ENCODE measurements at regions not wholly inside any gene's neighbourhood (a gene's known extent, or its start where the extent isn't known, plus 50 kb on each side); places are given as distances from the start of the nearest gene placed in this dataset.
"Not testable (repeated sequence)": the region's sequence is repeated elsewhere in the genome, so short reads cannot be mapped to it uniquely, and the experiment has no call there.

DNA sequence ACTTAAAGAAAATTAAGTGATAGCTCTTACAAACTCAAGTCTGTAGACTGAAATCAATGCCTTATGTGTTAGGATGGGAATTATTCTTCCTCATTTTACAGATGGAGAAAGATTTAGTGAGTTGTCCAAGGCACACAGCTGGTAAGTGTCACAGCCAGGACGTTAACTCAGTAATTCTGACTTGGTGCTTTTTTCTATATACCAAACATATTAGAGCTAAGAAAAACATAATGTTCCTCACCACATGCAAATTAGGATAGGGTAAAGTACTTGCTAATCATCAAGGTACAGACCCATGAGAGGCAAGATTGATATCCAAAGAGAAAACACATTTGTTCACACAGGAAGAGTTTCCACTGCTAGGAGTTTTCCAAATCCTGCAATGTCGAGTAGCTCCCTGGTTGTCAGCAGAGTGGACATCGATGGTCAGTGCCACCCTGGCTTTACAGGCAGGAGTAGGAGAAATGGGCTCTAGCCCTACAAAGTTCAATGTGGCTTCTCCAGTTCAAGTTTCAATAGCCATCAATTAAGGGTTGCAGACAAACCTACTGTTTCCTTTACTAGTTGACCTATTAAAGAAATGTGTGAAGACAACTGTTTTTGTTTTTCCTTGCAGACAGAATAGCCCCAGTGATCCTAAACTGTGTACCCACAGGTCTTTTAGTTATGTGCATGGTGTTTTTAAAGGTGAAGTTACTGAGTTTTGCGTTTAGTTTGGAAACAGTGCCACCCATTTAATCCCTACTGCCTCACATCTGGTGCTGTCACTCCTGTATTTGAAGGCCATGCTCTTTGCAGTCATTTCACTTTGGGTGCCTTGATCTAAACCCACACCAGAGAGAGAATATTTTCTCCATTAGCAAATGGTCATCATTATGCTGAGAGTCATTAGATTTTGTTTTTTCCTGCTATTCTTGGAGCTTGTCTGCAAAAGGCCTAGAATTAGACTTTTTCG, 460.8 kb upstream of the SMARCA2 start:
- Histone ChIP-seq H3K27ac (no peak overlapping the region), H3K27me3 (no peaks in the 10 kb centered on the region), H3K36me3 (no peaks in the 10 kb centered on the region), H3K9me3 (no peaks in the 10 kb centered on the region), H3K4me1 (no peaks in the 10 kb centered on the region), H3K4me3 (no peak overlapping the region)
- no peak for DNase-seq
- 47 to 69% methylated on average over 3 to 5 of the region's 5 CpGs for WGBS, 2 donors (ENCODE audit: low coverage in 1 of 2)
- in situ Hi-C loops (cut with MboI; ENCODE audit: low pct_ligation_motif_present in 1 of 4, low pct_unique_long_range_greater_than_20kb in 1 of 4, low sequenced_read_pairs in 3 of 4) (no loop called here), intact Hi-C loops (cut with DNase I; ENCODE audit: low total_unique reads) (no loop called here)
- no peak for TF ChIP-seq EP300 (IDR thresholded peaks at IDR 0.05; ENCODE audit: low read depth)
- TF ChIP-seq, protein P1, sequence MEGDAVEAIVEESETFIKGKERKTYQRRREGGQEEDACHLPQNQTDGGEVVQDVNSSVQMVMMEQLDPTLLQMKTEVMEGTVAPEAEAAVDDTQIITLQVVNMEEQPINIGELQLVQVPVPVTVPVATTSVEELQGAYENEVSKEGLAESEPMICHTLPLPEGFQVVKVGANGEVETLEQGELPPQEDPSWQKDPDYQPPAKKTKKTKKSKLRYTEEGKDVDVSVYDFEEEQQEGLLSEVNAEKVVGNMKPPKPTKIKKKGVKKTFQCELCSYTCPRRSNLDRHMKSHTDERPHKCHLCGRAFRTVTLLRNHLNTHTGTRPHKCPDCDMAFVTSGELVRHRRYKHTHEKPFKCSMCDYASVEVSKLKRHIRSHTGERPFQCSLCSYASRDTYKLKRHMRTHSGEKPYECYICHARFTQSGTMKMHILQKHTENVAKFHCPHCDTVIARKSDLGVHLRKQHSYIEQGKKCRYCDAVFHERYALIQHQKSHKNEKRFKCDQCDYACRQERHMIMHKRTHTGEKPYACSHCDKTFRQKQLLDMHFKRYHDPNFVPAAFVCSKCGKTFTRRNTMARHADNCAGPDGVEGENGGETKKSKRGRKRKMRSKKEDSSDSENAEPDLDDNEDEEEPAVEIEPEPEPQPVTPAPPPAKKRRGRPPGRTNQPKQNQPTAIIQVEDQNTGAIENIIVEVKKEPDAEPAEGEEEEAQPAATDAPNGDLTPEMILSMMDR (IDR thresholded peaks at IDR 0.05) = no peak
- TF ChIP-seq POLR2A (IDR thresholded peaks at IDR 0.05) = no peak
- no peak for TF ChIP-seq POLR2AphosphoS5 (IDR thresholded peaks at IDR 0.05)

DNA sequence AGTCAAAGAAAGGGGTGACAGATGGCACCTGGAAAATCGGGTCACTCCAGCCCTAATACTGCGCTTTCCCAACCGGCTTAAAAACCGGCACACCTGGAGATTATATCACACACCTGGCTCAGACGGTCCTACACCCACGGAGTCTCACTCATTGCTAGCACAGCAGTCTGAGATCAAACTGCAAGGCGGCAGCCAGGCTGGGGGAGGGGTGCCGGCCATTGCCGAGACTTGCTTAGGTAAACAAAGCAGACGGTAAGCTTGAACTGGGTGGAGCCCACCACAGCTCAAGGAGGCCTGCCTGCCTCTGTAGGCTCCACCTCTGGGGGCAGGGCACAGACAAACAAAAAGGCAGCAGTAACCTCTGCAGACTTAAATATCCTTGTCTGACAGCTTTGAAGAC, 456.5 kb upstream of the SMARCA2 start:
- 86 to 93% methylated on average over 8 to 10 of the region's 10 CpGs for WGBS, 2 donors (ENCODE audit: low coverage in 1 of 2)
- intact Hi-C loops (cut with DNase I; ENCODE audit: low total_unique reads); H3K27ac ChIP-seq; H3K4me3 ChIP-seq; H3K27me3 ChIP-seq; in situ Hi-C loops (cut with MboI; ENCODE audit: low pct_ligation_motif_present in 1 of 4, low pct_unique_long_range_greater_than_20kb in 1 of 4, low sequenced_read_pairs in 3 of 4); DNase-seq; H3K4me1 ChIP-seq; H3K36me3 ChIP-seq; H3K9me3 ChIP-seq: not testable (repeated sequence)

DNA sequence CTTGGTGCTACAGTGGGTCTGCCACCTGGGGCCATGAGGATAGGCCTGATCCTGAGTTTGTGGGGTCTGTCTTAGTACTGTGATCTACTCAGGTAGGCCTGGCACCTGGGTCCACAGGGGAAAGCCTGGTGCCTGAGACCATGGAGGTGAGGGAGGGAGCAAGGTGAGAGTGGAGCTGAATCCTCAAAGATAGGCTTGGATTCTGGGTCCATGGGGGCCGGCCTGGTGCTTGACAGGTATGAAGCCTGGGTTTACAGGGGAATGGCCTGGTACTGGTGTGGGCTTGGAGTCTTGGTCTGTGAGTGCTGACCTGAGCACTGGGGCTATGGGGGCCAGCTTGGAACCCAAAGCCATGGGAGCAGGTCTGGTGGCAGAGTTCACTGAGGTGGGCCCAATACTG, 439.2 kb upstream of the SMARCA2 start:
- WGBS, 2 donors (ENCODE audit: low coverage in 1 of 2) = 83% methylated on average over 1 of the region's 1 CpG; no CpG with 5 or more reads in 1 of the 2 donors
- Histone ChIP-seq H3K27ac (no peak overlapping the region), H3K4me1 (no peaks in the 10 kb centered on the region), H3K4me3 (no peak overlapping the region), H3K36me3 (no peaks in the 10 kb centered on the region), H3K27me3 (no peaks in the 10 kb centered on the region), H3K9me3 (no peaks in the 10 kb centered on the region)
- DNase-seq = no peak
- in situ Hi-C loops (cut with MboI; ENCODE audit: low pct_ligation_motif_present in 1 of 4, low pct_unique_long_range_greater_than_20kb in 1 of 4, low sequenced_read_pairs in 3 of 4) (no loop called here), intact Hi-C loops (cut with DNase I; ENCODE audit: low total_unique reads) (no loop called here)
- TF ChIP-seq, protein P1 (IDR thresholded peaks at IDR 0.05) = no peak
- TF ChIP-seq POLR2AphosphoS5 (IDR thresholded peaks at IDR 0.05) (no peak), POLR2A (IDR thresholded peaks at IDR 0.05) (no peak), EP300 (IDR thresholded peaks at IDR 0.05; ENCODE audit: low read depth) (no peak)

DNA sequence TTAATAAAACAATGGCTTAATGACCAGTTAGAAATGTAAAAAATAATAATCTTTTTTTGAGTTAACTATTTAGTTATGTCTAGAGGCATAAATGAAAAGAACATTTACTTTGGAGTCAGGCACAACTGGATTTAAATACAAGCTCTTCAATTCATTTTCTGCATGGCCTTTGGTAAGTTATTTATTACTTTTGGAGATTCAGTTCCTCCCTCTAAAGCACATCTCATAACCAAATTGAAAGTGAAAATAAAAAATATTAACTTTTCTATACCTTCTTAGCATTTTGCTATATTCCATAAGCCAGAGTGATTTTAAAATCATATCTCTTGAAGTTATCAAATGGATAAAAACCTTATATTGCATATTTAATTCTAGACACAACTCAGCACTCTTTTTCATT, 434.9 kb upstream of the SMARCA2 start:
- DNase-seq = no peak
- TF ChIP-seq POLR2A (IDR thresholded peaks at IDR 0.05) = no peak
- no peak for TF ChIP-seq EP300 (IDR thresholded peaks at IDR 0.05; ENCODE audit: low read depth)
- TF ChIP-seq POLR2AphosphoS5 (IDR thresholded peaks at IDR 0.05) = no peak
- TF ChIP-seq, protein P1 (IDR thresholded peaks at IDR 0.05) = no peak

DNA sequence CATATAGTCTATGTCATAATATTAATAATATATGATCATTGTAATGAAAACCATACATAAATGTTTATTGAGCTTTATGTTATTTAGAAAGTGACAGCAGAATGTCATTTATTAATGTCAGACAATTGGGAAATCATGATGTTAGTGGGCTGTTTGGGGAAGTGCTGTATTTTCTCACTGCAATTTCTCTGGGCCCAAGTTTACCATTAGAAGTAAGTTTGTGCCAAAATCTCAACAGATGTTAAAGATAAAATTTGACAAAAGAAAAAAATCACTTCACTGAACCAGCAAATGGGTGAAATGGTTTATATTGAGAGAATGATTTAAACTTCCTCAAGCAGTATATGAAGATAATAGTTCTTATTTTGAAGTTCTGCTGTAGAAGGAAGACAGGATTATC, 433.2 kb upstream of the SMARCA2 start:
- DNase-seq = no peak
- no peak overlapping the region for H3K4me3 ChIP-seq
- intact Hi-C loops (cut with DNase I; ENCODE audit: low total_unique reads) = no loop called here
- in situ Hi-C loops (cut with MboI; ENCODE audit: low pct_ligation_motif_present in 1 of 4, low pct_unique_long_range_greater_than_20kb in 1 of 4, low sequenced_read_pairs in 3 of 4) = no loop called here
- H3K27me3 ChIP-seq = no peaks in the 10 kb centered on the region
- no peaks in the 10 kb centered on the region for H3K9me3 ChIP-seq
- H3K27ac ChIP-seq = no peak overlapping the region
- no peaks in the 10 kb centered on the region for H3K4me1 ChIP-seq
- TF ChIP-seq POLR2AphosphoS5 (IDR thresholded peaks at IDR 0.05) (no peak), EP300 (IDR thresholded peaks at IDR 0.05; ENCODE audit: low read depth) (no peak), POLR2A (IDR thresholded peaks at IDR 0.05) (no peak)
- TF ChIP-seq, protein P1 (IDR thresholded peaks at IDR 0.05) = no peak
- no peaks in the 10 kb centered on the region for H3K36me3 ChIP-seq

More for the DNA sequence above, 434.9 kb upstream of the SMARCA2 start:
- in situ Hi-C loops (cut with MboI; ENCODE audit: low pct_ligation_motif_present in 1 of 4, low pct_unique_long_range_greater_than_20kb in 1 of 4, low sequenced_read_pairs in 3 of 4) = no loop called here
- Histone ChIP-seq H3K4me3 (no peak overlapping the region), H3K9me3 (no peaks in the 10 kb centered on the region), H3K4me1 (no peaks in the 10 kb centered on the region), H3K36me3 (no peaks in the 10 kb centered on the region), H3K27me3 (no peaks in the 10 kb centered on the region), H3K27ac (no peak overlapping the region)
- intact Hi-C loops (cut with DNase I; ENCODE audit: low total_unique reads) = no loop called here

Data from transverse colon (tissue), 4 donors.